Body of pancreas (tissue), 4 donors: ENCODE measurements at regions not wholly inside any gene's neighbourhood (a gene's known extent, or its start where the extent isn't known, plus 50 kb on each side); places are given as distances from the start of the nearest gene placed in this dataset.

Experiments
- ATAC-seq: fragments of 150-250 bp; one replicate; pipeline ENCODE4 v1.9.1; 2016
- DNase-seq, 4 donors: peaks; one replicate each; pipeline ENCODE4 v3.0.0-alpha.2; 2019
- H3K27ac ChIP-seq, 4 donors: fragments of 200-600 bp; sonication (generic); 1 replicate in 3 of 4; 2 replicates in 1 of 4; pipeline versions ENCODE4 v1.5.1 to v1.6.1; 2016 to 2019; ENCODE audit warnings: mild to moderate bottlenecking in 1 of 4, mixed read lengths in 1 of 4, moderate library complexity in 1 of 4
- H3K27me3 ChIP-seq, 2 donors: fragments of 200-600 bp; sonication (generic); one replicate each; pipeline ENCODE4 v1.6.0; 2016; ENCODE audit warnings: mild to moderate bottlenecking in 1 of 2
- H3K36me3 ChIP-seq, 2 donors: fragments of 200-600 bp; sonication (generic); replicated peaks in 1 of 2; 2 replicates each; pipeline ENCODE4 v1.5.1; 2016; ENCODE audit warnings: low read depth in 2 of 2; ENCODE audit not compliant: insufficient read depth in 1 of 2
- H3K4me1 ChIP-seq: fragments of 200-600 bp; sonication (generic); one replicate; pipeline ENCODE4 v1.6.0; 2016
- H3K4me3 ChIP-seq, 2 donors: fragments of 200-600 bp; sonication (generic); 1 replicate in 1 of 2; 2 replicates in 1 of 2; pipeline ENCODE4 v1.5.1; 2016 to 2019
- H3K9me3 ChIP-seq, 3 donors: fragments of 200-600 bp; sonication (generic); 1 replicate in 2 of 3; 2 replicates in 1 of 3; pipeline ENCODE4 v1.5.1; 2016
- CTCF ChIP-seq, 7 experiments: fragments of 450-650 bp in 4 of 7; fragments of 200-600 bp in 3 of 7; sonication (generic) in 3 of 7; IDR thresholded peaks; one replicate each; pipeline ENCODE4 v1.5.1; 2016 to 2019; ENCODE audit warnings: antibody characterized with exemption in 7 of 7
- POLR2A ChIP-seq, 3 donors: fragments of 450-650 bp; IDR thresholded peaks; one replicate each; pipeline ENCODE4 v1.6.1; 2016; ENCODE audit warnings: antibody characterized with exemption in 3 of 3, mild to moderate bottlenecking in 2 of 3
- WGBS, 2 donors: methylation state at CpG; one replicate each; pipeline ENCODE4 v1.1.5; 2017; 5-methylcytosine and 5-hydroxymethylcytosine counted together
- intact Hi-C: fragments of 100-400 bp; cut with DNase I; formaldehyde crosslinking; loops from one replicate; pipeline ENCODE4 v1.15.1; 2023

GRCh38 chr13:57326532-57326931 lies 159.5 kb downstream of the PRR20E start:
- DNase-seq (no peak), ATAC-seq (no peak)
- H3K9me3 ChIP-seq = no peaks in the 10 kb centered on the region
- intact Hi-C loops = no loop called here
- no peaks in the 10 kb centered on the region for H3K4me1 ChIP-seq
- H3K4me3 ChIP-seq = no peak overlapping the region
- no peaks in the 10 kb centered on the region for H3K27me3 ChIP-seq
- H3K36me3 ChIP-seq = no peaks in the 10 kb centered on the region
- 59 to 67% methylated on average over 1 of the region's 1 CpG for WGBS, 2 donors
- TF ChIP-seq CTCF (IDR thresholded peaks at IDR 0.05) = no peak
- H3K27ac ChIP-seq = no peak overlapping the region

GRCh38 chr13:57340878-57341277 lies 173.9 kb downstream of the PRR20E start:
- WGBS, 2 donors = 54 to 63% methylated on average over 2 of the region's 2 CpGs
- no peak for ATAC-seq
- DNase-seq = no peak
- no peaks in the 10 kb centered on the region for H3K27me3 ChIP-seq
- no peak overlapping the region for H3K4me3 ChIP-seq
- intact Hi-C loops = no loop called here
- no peaks in the 10 kb centered on the region for H3K4me1 ChIP-seq
- no peaks in the 10 kb centered on the region for H3K9me3 ChIP-seq
- H3K36me3 ChIP-seq = no peaks in the 10 kb centered on the region
- TF ChIP-seq POLR2A (IDR thresholded peaks at IDR 0.05) (no peak), CTCF (IDR thresholded peaks at IDR 0.05) (no peak)
- no peak overlapping the region for H3K27ac ChIP-seq

- no peak for DNase-seq
- Histone ChIP-seq H3K9me3 (no peaks in the 10 kb centered on the region), H3K4me3 (no peak overlapping the region), H3K36me3 (no peaks in the 10 kb centered on the region), H3K4me1 (no peaks in the 10 kb centered on the region), H3K27me3 (no peaks in the 10 kb centered on the region), H3K27ac (no peak overlapping the region)
- no peak for ATAC-seq
- TF ChIP-seq POLR2A (IDR thresholded peaks at IDR 0.05) (no peak), CTCF (IDR thresholded peaks at IDR 0.05) (no peak)
- intact Hi-C loops = no loop called here
- WGBS, 2 donors = 33 to 41% methylated on average over 1 of the region's 1 CpG
These were observed 178.5 kb downstream of the PRR20E start for GRCh38 chr13:57345526-57345925.

GRCh38 chr13:57346786-57347185 lies 179.8 kb downstream of the PRR20E start:
- ATAC-seq (no peak), DNase-seq (no peak)
- H3K36me3 ChIP-seq = no peaks in the 10 kb centered on the region
- WGBS, 2 donors = 59 to 62% methylated on average over 2 of the region's 2 CpGs
- no peaks in the 10 kb centered on the region for H3K9me3 ChIP-seq
- H3K27me3 ChIP-seq = no peaks in the 10 kb centered on the region
- H3K27ac ChIP-seq = no peak overlapping the region
- no peak overlapping the region for H3K4me3 ChIP-seq
- no peaks in the 10 kb centered on the region for H3K4me1 ChIP-seq
- intact Hi-C loops = no loop called here
- no peak for TF ChIP-seq CTCF (IDR thresholded peaks at IDR 0.05)
- TF ChIP-seq POLR2A (IDR thresholded peaks at IDR 0.05) = no peak

GRCh38 chr13:57352114-57352513 lies 185.1 kb downstream of the PRR20E start:
- intact Hi-C loops = no loop called here
- Histone ChIP-seq H3K36me3 (no peaks in the 10 kb centered on the region), H3K4me1 (no peaks in the 10 kb centered on the region), H3K27ac (no peak overlapping the region), H3K9me3 (no peaks in the 10 kb centered on the region), H3K27me3 (no peaks in the 10 kb centered on the region), H3K4me3 (no peak overlapping the region)
- TF ChIP-seq CTCF (IDR thresholded peaks at IDR 0.05) = no peak
- no peak for TF ChIP-seq POLR2A (IDR thresholded peaks at IDR 0.05)
- no peak for ATAC-seq
- 50 to 59% methylated on average over 1 of the region's 1 CpG for WGBS, 2 donors
- no peak for DNase-seq
